GM06990 (cell line): ENCODE measurements at regions not wholly inside any gene's neighbourhood (a gene's known extent, or its start where the extent isn't known, plus 50 kb on each side); places are given as distances from the start of the nearest gene placed in this dataset.

ENCODE experiments used
- DNase-seq: peaks from one replicate; pipeline ENCODE4 v3.0.0-alpha.2; 2011; ENCODE audit not compliant: insufficient read length; ENCODE audit errors: extremely low read depth
- H3K27me3 ChIP-seq: replicated peaks from 2 replicates; pipeline ENCODE4 v1.6.0; 2011; ENCODE audit warnings: low read length; ENCODE audit not compliant: control insufficient read depth, insufficient read depth
- H3K36me3 ChIP-seq: 2 replicates; pipeline ENCODE4 v1.5.1; 2011; ENCODE audit warnings: low read length; ENCODE audit not compliant: control insufficient read depth, insufficient read depth
- H3K4me3 ChIP-seq: replicated peaks from 2 replicates; pipeline ENCODE4 v1.5.1; 2011; ENCODE audit warnings: low read depth, mild to moderate bottlenecking, control low read depth, low read length
- CTCF ChIP-seq: IDR thresholded peaks from 2 replicates; pipeline ENCODE4 v1.5.1; 2011; ENCODE audit warnings: low read length, control low read depth, mild to moderate bottlenecking, inconsistent platforms; ENCODE audit not compliant: insufficient read depth, poor library complexity, severe bottlenecking

- TF ChIP-seq CTCF = no peak
- no peak for DNase-seq
Observed at GRCh38 chr13:37340901-37341670, 235.6 kb upstream of the CSNK1A1L start.

GRCh38 chr13:37339386-37339735, 233.9 kb upstream of the CSNK1A1L start:
- no peak overlapping the region for H3K4me3 ChIP-seq
- no peak for TF ChIP-seq CTCF
- DNase-seq = no peak

More at GRCh38 chr13:37340901-37341670, 235.6 kb upstream of the CSNK1A1L start:
- Histone ChIP-seq H3K4me3 (no peak overlapping the region), H3K36me3 (no peaks in the 10 kb centered on the region), H3K27me3 (no peaks in the 10 kb centered on the region)

GRCh38 chr13:37338726-37339385, 233.4 kb upstream of the CSNK1A1L start:
- Histone ChIP-seq H3K4me3 (no peak overlapping the region), H3K27me3 (no peaks in the 10 kb centered on the region), H3K36me3 (no peaks in the 10 kb centered on the region)
- no peak for DNase-seq
- no peak for TF ChIP-seq CTCF

More at GRCh38 chr13:37339386-37339735, 233.9 kb upstream of the CSNK1A1L start:
- Histone ChIP-seq H3K27me3 (no peaks in the 10 kb centered on the region), H3K36me3 (no peaks in the 10 kb centered on the region)

GRCh38 chr13:37326334-37326733, 220.9 kb upstream of the CSNK1A1L start:
- DNase-seq = no peak
- Histone ChIP-seq H3K36me3 (no peaks in the 10 kb centered on the region), H3K27me3 (no peaks in the 10 kb centered on the region), H3K4me3 (no peak overlapping the region)
- TF ChIP-seq CTCF = no peak

- Histone ChIP-seq H3K4me3 (no peak overlapping the region), H3K36me3 (no peaks in the 10 kb centered on the region), H3K27me3 (no peaks in the 10 kb centered on the region)
- no peak for DNase-seq
- no peak for TF ChIP-seq CTCF
Observed at GRCh38 chr13:37319031-37319443, 213.6 kb upstream of the CSNK1A1L start.
